Spleen (tissue), 11 donors: ENCODE measurements at regions not wholly inside any gene's neighbourhood (a gene's known extent, or its start where the extent isn't known, plus 50 kb on each side); places are given as distances from the start of the nearest gene placed in this dataset.

Experiments used
- DNase-seq: peaks from one replicate; pipeline ENCODE4 v3.0.0-alpha.2; 2020
- H3K27ac ChIP-seq, 8 donors: fragments of 200-600 bp; sonication (generic) in 7 of 8; 1 replicate in 4 of 8; 2 replicates in 4 of 8; pipeline versions ENCODE4 v1.5.0 to v1.8.0; 2016 to 2021; ENCODE audit warnings: inconsistent platforms in 4 of 8, mild to moderate bottlenecking in 4 of 8, moderate library complexity in 1 of 8
- H3K27me3 ChIP-seq, 7 donors: fragments of 200-600 bp; sonication (generic) in 6 of 7; replicated peaks in 1 of 7; 1 replicate in 4 of 7; 2 replicates in 3 of 7; pipeline versions ENCODE4 v1.5.0 to v1.8.0; 2016 to 2021; ENCODE audit warnings: inconsistent platforms in 3 of 7, mild to moderate bottlenecking in 1 of 7
- H3K36me3 ChIP-seq, 6 donors: fragments of 200-600 bp; sonication (generic) in 5 of 6; 1 replicate in 4 of 6; 2 replicates in 2 of 6; pipeline versions ENCODE4 v1.5.0 to v1.8.0; 2016 to 2021; ENCODE audit warnings: inconsistent platforms in 2 of 6
- H3K4me1 ChIP-seq, 6 donors: fragments of 200-600 bp; sonication (generic) in 5 of 6; 1 replicate in 3 of 6; 2 replicates in 3 of 6; pipeline versions ENCODE4 v1.5.0 to v1.8.0; 2016 to 2021; ENCODE audit warnings: inconsistent platforms in 3 of 6
- H3K4me3 ChIP-seq, 8 donors: fragments of 200-600 bp; sonication (generic) in 7 of 8; 1 replicate in 4 of 8; 2 replicates in 4 of 8; pipeline versions ENCODE4 v1.5.0 to v1.8.0; 2016 to 2021; ENCODE audit warnings: inconsistent platforms in 4 of 8, mild to moderate bottlenecking in 4 of 8, moderate library complexity in 2 of 8
- H3K9me3 ChIP-seq, 8 donors: fragments of 200-600 bp; sonication (generic) in 7 of 8; 1 replicate in 4 of 8; 2 replicates in 4 of 8; pipeline versions ENCODE4 v1.5.0 to v1.8.0; 2016 to 2021; ENCODE audit warnings: inconsistent platforms in 4 of 8
- POLR2A ChIP-seq, 3 donors: fragments of 450-650 bp; IDR thresholded peaks; one replicate each; pipeline ENCODE4 v1.5.1; 2017; ENCODE audit warnings: antibody characterized with exemption in 3 of 3, mild to moderate bottlenecking in 1 of 3
- POLR2AphosphoS5 ChIP-seq, 3 donors: sonication (generic); formaldehyde crosslinking; IDR thresholded peaks; one replicate each; pipeline ENCODE4 v1.5.1; 2017; ENCODE audit warnings: antibody characterized with exemption in 3 of 3
- WGBS, 5 donors: extraction: QIAGEN DNeasy Blood & Tissue Kit in 3 of 5; methylation state at CpG; one replicate each; pipeline versions ENCODE4 v1.1.5 to v1.1.7; 2013 to 2018; 5-methylcytosine and 5-hydroxymethylcytosine counted together
- intact Hi-C: fragments of 100-400 bp; cut with DNase I; formaldehyde crosslinking; loops from one replicate; pipeline ENCODE4 v1.15.0; 2023; ENCODE audit warnings: low total_unique reads
- TF ChIP-seq, protein P1 (sequence below), 11 experiments: fragments of 200-600 bp in 7 of 11; fragments of 450-650 bp in 4 of 11; sonication (generic) in 4 of 11; IDR thresholded peaks in 8 of 11; conservative IDR thresholded peaks in 3 of 11; 1 replicate in 7 of 11; 2 replicates in 4 of 11; pipeline versions ENCODE4 v1.4.0 to v1.8.0; 2016 to 2021; ENCODE audit warnings: antibody characterized with exemption in 11 of 11, inconsistent platforms in 4 of 11, mild to moderate bottlenecking in 1 of 11
- donor health status: healthy with polysubstance abuse.
- donor health status: DM: no; HTN: no; CAD: no; lungs with moderate emphysema.
- donor health status: DM: no; HTN: no; CAD: no.
- donor health status: Bipolar disorder and iron deficiency.
- donor health status: healthy.
- donor health status: DM: no; HTN: no; CAD: no.
- donor health status: DM: yes; HTN: yes; CAD: no.

DNA sequence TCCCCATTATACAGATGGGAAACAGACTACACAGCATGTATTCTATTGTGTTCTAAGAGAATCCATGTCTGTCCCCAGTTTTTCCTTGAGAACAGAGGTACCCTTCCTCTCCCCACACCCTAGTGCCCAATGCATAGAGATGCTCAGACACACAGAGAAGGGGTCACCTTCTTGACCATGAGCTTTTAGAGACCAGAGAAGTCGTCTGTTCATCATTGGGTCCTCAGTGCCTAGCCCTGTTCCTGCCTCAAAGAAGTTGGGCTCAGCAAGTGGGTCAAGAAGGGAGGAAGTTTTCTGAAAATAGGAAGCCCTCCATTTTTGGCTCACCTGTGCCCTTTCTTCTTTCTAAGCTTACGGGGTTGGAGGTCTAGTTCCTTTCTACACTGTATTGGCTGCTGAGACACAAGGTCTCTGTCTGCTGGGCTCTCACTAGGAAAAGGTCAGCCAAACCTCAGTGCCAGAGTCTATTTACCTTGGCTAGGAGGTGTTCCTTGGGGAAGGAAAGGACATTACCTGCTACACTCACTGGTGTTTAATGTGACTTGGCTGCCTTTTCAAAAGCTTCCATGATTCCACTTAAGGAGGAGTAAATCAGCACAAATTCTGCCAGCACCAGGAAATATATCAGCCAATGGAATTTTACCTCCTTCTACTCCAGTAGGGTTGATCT is 198.5 kb upstream of the PWP1 start:
- DNase-seq, result no peak
- H3K36me3 ChIP-seq, result no peaks in the 10 kb centered on the region

DNA sequence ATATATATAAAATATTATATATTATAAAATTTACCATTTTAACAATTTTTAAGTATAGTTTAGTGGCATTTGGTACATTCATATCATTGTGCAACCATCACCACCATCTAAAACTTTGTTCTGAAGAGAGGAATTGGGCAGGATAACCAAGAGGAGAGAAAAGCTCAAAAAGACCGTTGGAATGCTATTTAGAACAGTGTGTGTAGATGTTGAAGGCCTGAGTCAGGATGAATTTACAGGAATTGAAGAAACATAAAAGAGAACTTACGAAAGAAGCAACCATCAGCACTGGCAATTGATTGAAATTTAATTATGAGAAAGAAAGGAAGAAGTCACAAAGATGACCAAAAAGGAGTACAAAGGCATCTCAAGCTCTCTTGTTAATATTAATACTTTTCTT is 196.9 kb upstream of the PWP1 start:
- Histone ChIP-seq H3K4me3 (no peak overlapping the region), H3K9me3 (no peaks in the 10 kb centered on the region), H3K27ac (no peak overlapping the region), H3K27me3 (no peaks in the 10 kb centered on the region), H3K4me1 (peaks cover 11 to 42% (median 22%) of the 10 kb centered on the region in 6 donors), H3K36me3 (no peaks in the 10 kb centered on the region)
- no peak for TF ChIP-seq POLR2AphosphoS5 (IDR thresholded peaks at IDR 0.05)
- no peak for TF ChIP-seq POLR2A (IDR thresholded peaks at IDR 0.05)
- TF ChIP-seq, protein P1, sequence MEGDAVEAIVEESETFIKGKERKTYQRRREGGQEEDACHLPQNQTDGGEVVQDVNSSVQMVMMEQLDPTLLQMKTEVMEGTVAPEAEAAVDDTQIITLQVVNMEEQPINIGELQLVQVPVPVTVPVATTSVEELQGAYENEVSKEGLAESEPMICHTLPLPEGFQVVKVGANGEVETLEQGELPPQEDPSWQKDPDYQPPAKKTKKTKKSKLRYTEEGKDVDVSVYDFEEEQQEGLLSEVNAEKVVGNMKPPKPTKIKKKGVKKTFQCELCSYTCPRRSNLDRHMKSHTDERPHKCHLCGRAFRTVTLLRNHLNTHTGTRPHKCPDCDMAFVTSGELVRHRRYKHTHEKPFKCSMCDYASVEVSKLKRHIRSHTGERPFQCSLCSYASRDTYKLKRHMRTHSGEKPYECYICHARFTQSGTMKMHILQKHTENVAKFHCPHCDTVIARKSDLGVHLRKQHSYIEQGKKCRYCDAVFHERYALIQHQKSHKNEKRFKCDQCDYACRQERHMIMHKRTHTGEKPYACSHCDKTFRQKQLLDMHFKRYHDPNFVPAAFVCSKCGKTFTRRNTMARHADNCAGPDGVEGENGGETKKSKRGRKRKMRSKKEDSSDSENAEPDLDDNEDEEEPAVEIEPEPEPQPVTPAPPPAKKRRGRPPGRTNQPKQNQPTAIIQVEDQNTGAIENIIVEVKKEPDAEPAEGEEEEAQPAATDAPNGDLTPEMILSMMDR (IDR thresholded peaks at IDR 0.05 in 8 of 11, conservative IDR thresholded peaks at IDR 0.05 in 3 of 11), result no peak
- WGBS, 5 donors, result 55 to 73% (median 69%) methylated on average over 2 of the region's 2 CpGs
- intact Hi-C loops, result no loop called here
- DNase-seq, result no peak

More for the DNA sequence above, 198.5 kb upstream of the PWP1 start:
- TF ChIP-seq POLR2AphosphoS5 (IDR thresholded peaks at IDR 0.05), result no peak
- TF ChIP-seq, protein P1 (IDR thresholded peaks at IDR 0.05 in 8 of 11, conservative IDR thresholded peaks at IDR 0.05 in 3 of 11), result no peak
- TF ChIP-seq POLR2A (IDR thresholded peaks at IDR 0.05), result no peak
- intact Hi-C loops, result no loop called here
- no peak overlapping the region for H3K4me3 ChIP-seq
- peaks cover 0 to 27% (median 8%) of the 10 kb centered on the region in 6 donors for H3K4me1 ChIP-seq
- WGBS, 5 donors, result 73 to 85% (median 79%) methylated on average over 2 of the region's 2 CpGs
- H3K27ac ChIP-seq, result no peak overlapping the region
- H3K9me3 ChIP-seq, result no peaks in the 10 kb centered on the region
- no peaks in the 10 kb centered on the region for H3K27me3 ChIP-seq

DNA sequence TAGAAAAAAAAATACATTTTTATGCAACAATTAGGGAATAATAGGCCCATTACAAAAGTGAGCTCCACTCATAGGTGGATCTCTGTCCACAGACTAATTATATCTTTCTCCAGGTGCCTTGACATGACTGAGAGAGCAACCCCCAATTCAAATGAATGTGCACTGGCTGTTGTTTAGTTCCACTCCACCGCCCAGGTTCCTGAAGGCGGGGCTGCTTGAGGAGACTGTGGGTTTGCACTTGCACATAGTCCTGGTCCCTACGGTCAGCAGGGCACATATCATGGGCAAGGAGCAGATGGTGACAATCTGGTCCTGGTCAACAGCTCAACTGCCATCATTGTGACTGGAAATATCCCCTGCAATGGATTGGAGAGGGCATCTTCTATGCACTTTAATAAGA is 195.6 kb upstream of the PWP1 start:
- H3K36me3 ChIP-seq, result no peaks in the 10 kb centered on the region
- no peak for TF ChIP-seq POLR2A (IDR thresholded peaks at IDR 0.05)
- TF ChIP-seq, protein P1 (IDR thresholded peaks at IDR 0.05 in 8 of 11, conservative IDR thresholded peaks at IDR 0.05 in 3 of 11), result no peak
- no peak for DNase-seq
- no peaks in the 10 kb centered on the region for H3K9me3 ChIP-seq
- WGBS, 5 donors, result 66 to 85% (median 74%) methylated on average over 3 of the region's 3 CpGs
- no peaks in the 10 kb centered on the region for H3K27me3 ChIP-seq
- H3K4me3 ChIP-seq, result no peak overlapping the region
- H3K4me1 ChIP-seq, result peaks cover 11 to 45% (median 22%) of the 10 kb centered on the region in 6 donors
- intact Hi-C loops, result no loop called here
- H3K27ac ChIP-seq, result no peak overlapping the region

DNA sequence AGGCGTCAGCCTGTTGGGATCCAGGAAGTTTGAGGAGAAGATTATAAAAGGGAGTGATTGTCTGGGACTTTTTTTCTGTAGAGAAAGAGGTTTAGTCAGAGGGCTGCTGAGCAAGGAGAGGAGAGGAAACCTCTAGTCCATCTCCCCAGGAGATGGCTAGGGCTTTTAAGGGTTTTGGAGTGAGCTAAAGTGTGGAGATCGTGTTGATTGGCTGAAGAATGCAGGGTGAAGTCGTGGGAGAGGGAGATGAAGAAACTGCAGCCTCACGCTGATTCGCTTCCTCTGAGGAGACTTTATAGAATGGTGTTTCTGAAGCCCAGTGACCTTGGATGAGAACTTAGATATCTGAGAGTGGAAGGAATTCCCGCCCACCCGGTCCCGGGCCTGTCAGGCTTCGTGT is 193.7 kb upstream of the PWP1 start:
- intact Hi-C loops, result no loop called here

More for the DNA sequence above, 193.7 kb upstream of the PWP1 start:
- H3K36me3 ChIP-seq, result no peaks in the 10 kb centered on the region
- peaks cover 11 to 45% (median 22%) of the 10 kb centered on the region in 6 donors for H3K4me1 ChIP-seq
- DNase-seq, result no peak
- H3K27ac ChIP-seq, result peak overlapping the region in 2 of 8 donors; percentile 48 to 68
- TF ChIP-seq, protein P1 (IDR thresholded peaks at IDR 0.05 in 8 of 11, conservative IDR thresholded peaks at IDR 0.05 in 3 of 11), result no peak
- TF ChIP-seq POLR2A (IDR thresholded peaks at IDR 0.05), result no peak
- no peak for TF ChIP-seq POLR2AphosphoS5 (IDR thresholded peaks at IDR 0.05)
- H3K27me3 ChIP-seq, result no peaks in the 10 kb centered on the region
- WGBS, 5 donors, result 64 to 74% (median 70%) methylated on average over 9 of the region's 9 CpGs
- H3K4me3 ChIP-seq, result no peak overlapping the region
- no peaks in the 10 kb centered on the region for H3K9me3 ChIP-seq
